Fibroblast of villous mesenchyme (primary cell): ENCODE measurements at regions not wholly inside any gene's neighbourhood (a gene's known extent, or its start where the extent isn't known, plus 50 kb on each side); places are given as distances from the start of the nearest gene placed in this dataset.

Source experiments
- DNase-seq: peaks from one replicate; pipeline ENCODE4 v3.0.0-alpha.2; 2010; ENCODE audit warnings: low read depth
- H3K4me3 ChIP-seq: 2 replicates; pipeline ENCODE4 v1.5.1; 2011; ENCODE audit warnings: low read depth, mild to moderate bottlenecking, low read length
- TF ChIP-seq, protein P1 (sequence below): IDR thresholded peaks from 2 replicates; pipeline ENCODE4 v1.5.1; 2012; ENCODE audit warnings: low read depth, mild to moderate bottlenecking, low read length; ENCODE audit not compliant: insufficient read depth

DNA sequence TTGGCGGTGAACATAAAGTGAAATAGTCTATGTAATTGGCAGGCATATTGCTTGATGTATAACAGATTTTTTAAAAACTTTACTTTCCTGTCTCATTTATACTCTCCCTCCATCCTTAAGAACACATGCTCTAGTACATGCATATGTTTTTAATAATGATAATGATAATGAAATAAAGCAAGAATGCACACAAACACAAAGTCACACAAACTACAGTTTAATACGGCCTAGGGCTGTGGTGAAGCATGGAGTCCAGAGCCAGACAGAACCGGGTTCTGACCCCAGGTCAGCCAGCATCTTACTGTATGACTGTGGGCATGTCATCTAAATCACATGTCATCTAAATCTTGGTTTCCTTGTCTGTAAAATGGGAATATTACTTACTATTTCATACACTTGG, 324.9 kb upstream of the NFIA start:
- DNase-seq, result no peak

DNA sequence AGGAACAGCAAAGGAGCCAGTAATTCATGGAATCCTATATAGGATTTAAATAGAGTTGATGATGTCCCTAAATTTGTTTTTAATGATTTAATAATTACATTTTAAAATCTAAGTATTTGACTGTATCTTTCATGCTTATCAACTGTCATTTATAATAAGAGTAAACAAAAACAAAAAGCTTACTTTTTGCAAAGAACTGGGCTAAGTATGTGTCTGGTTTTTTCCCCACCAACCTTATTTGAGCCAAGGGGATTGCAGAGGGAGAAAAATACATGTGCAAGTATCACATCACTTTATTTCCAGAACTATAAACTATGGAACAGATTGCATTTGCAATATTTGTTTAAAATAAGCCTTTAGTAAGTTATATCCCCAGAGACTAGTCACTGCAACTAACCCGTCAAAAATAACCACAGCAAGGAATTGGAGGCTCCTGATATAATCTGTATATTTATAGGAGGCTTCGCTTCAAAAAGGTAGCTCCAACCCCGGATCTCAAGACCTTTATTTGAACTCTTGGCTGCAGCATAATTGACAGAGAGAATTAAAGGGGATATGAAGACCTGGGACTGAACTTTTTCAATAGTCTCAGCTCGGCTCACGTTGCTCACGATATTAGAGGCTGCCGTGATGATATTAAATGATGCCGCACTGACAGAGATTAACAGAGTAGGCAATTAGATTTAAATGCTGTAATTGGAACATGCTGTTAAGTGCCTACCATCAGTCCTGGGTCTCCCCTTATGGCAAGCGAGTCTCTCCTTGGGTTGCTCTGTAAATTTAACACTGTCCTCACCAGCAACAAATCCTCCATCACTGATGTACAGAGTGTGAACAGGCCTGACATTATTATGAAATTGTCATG, 329.1 kb upstream of the NFIA start:
- DNase-seq, result no peak
- TF ChIP-seq, protein P1, sequence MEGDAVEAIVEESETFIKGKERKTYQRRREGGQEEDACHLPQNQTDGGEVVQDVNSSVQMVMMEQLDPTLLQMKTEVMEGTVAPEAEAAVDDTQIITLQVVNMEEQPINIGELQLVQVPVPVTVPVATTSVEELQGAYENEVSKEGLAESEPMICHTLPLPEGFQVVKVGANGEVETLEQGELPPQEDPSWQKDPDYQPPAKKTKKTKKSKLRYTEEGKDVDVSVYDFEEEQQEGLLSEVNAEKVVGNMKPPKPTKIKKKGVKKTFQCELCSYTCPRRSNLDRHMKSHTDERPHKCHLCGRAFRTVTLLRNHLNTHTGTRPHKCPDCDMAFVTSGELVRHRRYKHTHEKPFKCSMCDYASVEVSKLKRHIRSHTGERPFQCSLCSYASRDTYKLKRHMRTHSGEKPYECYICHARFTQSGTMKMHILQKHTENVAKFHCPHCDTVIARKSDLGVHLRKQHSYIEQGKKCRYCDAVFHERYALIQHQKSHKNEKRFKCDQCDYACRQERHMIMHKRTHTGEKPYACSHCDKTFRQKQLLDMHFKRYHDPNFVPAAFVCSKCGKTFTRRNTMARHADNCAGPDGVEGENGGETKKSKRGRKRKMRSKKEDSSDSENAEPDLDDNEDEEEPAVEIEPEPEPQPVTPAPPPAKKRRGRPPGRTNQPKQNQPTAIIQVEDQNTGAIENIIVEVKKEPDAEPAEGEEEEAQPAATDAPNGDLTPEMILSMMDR, result no peak
- H3K4me3 ChIP-seq, result no peak overlapping the region

More for the DNA sequence above, 324.9 kb upstream of the NFIA start:
- no peak overlapping the region for H3K4me3 ChIP-seq
- TF ChIP-seq, protein P1, result no peak

DNA sequence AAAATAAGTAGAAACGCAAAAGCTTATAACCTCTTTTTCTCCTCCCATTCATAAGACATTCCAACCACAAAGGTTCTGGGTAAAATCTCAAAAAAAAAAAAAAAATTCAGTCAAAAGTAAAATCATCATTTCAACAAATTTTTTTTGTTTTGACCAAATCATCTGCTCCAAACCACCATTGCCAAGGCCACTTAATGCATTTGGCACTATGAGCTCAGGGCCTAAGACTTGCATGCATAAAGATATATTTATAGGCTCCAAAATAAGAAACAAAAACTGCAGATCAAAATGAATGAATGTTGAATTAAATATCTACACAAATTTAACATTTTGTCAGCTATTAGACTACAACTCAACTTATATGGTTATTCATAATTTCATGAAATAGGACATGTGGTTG, 331.1 kb upstream of the NFIA start:
- H3K4me3 ChIP-seq, result no peak overlapping the region
- TF ChIP-seq, protein P1, result no peak
- no peak for DNase-seq

DNA sequence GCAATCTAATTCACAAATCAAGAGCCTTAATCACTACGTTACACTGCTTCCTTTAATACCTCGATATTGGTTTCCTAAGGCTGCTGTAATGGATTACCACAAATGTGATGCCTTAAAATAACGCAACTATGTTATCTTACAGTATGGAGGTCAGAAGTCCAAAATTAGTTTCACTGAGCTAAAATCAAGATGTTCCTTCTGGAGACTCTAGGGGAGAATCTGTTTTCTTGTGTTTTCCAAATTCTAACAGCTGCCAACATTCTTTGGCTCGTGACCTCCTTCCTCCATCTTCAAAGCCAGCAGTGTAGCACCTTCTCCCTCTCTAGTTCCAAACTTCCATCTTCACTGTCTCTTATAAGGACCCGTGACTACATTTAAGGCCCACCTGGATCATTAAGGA, 335.0 kb upstream of the NFIA start:
- TF ChIP-seq, protein P1, result no peak

DNA sequence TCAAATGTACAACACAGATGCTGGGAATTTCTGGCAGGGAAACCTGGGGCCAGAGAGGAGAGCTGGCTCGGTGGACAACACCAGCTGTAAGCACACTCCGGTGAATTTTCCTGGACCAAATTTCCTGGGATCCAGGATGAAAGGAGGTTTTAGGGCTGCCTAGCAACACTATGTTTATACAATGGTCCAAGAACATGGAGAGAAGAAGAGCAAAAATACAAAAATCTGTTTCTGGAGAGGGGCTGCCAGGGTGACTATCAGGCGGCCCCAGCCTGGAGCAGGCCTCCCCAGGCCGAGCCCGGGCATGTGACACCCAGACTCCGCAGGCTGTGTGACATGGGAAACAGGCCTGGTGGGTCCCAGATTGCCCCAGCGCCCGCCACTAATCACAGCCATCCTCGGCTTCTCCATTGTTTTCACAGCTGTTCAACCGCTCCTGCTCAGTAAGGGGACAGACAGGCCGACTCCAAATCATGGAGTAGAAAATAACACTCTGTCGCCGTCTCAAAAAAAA, 336.0 kb upstream of the NFIA start:
- no peak for DNase-seq
- H3K4me3 ChIP-seq, result no peak overlapping the region
- TF ChIP-seq, protein P1, result no peak

More for the DNA sequence above, 335.0 kb upstream of the NFIA start:
- DNase-seq, result no peak
- no peak overlapping the region for H3K4me3 ChIP-seq

DNA sequence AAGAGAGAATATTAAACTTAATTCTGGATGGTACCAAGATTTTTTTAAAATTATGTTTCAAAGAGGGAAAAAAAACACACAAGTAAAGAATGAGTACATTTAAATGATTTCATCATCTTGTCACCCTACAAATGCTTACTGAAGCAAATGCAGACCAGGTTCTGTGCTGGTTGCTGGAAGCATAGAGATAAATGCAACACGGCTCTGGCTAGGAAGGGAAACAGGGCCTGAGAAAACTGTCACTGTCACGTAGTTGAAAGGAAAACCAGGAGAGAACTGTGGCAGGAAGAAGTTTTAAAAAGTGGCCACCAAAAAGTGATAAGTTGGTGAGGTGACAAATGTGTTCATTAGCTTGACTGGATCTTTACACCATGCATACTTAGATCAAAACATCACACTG, 336.9 kb upstream of the NFIA start:
- TF ChIP-seq, protein P1, result no peak
- DNase-seq, result no peak
- no peak overlapping the region for H3K4me3 ChIP-seq
